Skeletal muscle tissue (tissue), 3 donors: ENCODE measurements at regions not wholly inside any gene's neighbourhood (a gene's known extent, or its start where the extent isn't known, plus 50 kb on each side); places are given as distances from the start of the nearest gene placed in this dataset.

Source experiments
- H3K27ac ChIP-seq: one replicate; pipeline ENCODE4 v1.7.0; 2013; ENCODE audit warnings: mild to moderate bottlenecking, low read depth, low read length, inconsistent platforms
- H3K27me3 ChIP-seq, 3 donors: one replicate each; pipeline ENCODE4 v1.7.0; 2013; ENCODE audit warnings: low read length in 3 of 3; ENCODE audit not compliant: control insufficient read depth in 3 of 3, insufficient read depth in 3 of 3
- H3K36me3 ChIP-seq, 3 donors: one replicate each; pipeline ENCODE4 v1.7.0; 2013; ENCODE audit warnings: low read length in 3 of 3; ENCODE audit not compliant: control insufficient read depth in 3 of 3, insufficient read depth in 3 of 3
- H3K4me1 ChIP-seq, 3 donors: one replicate each; pipeline ENCODE4 v1.7.0; 2013; ENCODE audit warnings: low read length in 3 of 3, mild to moderate bottlenecking in 3 of 3; ENCODE audit not compliant: control insufficient read depth in 3 of 3, insufficient read depth in 3 of 3
- H3K4me3 ChIP-seq, 3 donors: one replicate each; pipeline ENCODE4 v1.7.0; 2013; ENCODE audit warnings: low read length in 3 of 3
- H3K9ac ChIP-seq, 3 donors: one replicate each; pipeline ENCODE4 v1.7.0; 2013; ENCODE audit warnings: low read length in 3 of 3, mild to moderate bottlenecking in 3 of 3, moderate library complexity in 2 of 3, low read depth in 1 of 3
- H3K9me3 ChIP-seq, 3 donors: one replicate each; pipeline ENCODE4 v1.7.0; 2013; ENCODE audit warnings: low read length in 3 of 3; ENCODE audit not compliant: control insufficient read depth in 3 of 3
- donor health status: Osteomylitis.

DNA sequence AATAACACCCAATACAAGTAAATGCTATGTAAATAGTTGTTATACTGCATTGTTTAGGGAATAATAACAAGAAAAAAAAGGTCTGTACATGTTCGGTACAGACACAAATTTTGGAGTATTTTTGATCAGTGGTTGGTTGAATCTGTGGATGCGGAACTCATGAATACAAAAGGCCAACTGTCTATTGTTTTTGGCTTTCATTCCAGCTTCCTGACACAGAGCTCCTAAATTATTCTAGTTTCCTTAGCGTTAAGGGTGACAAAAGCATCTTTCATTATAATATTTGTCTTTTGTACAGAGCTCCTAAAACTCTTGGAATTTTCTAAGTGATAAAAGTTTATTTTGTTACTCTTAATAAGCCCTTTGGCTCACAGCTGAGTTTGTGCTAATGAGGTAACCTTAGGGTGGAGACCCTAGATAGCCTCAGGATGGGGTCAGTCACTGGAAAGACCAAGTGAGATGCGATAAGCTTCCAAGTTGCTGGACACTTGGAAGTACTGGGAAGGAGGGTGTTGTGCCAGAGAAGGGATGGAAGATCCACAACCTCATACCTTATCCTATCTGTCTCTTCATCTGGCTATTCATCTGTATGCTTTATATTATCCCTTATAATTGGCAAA, 57.4 kb upstream of the PRRC2C start:
- Histone ChIP-seq H3K9ac (no peak overlapping the region), H3K27me3 (no peaks in the 10 kb centered on the region), H3K9me3 (no peaks in the 10 kb centered on the region), H3K36me3 (no peaks in the 10 kb centered on the region), H3K27ac (no peak overlapping the region), H3K4me3 (no peak overlapping the region), H3K4me1 (peaks cover 0 to 2% (median 0%) of the 10 kb centered on the region in 3 donors)

DNA sequence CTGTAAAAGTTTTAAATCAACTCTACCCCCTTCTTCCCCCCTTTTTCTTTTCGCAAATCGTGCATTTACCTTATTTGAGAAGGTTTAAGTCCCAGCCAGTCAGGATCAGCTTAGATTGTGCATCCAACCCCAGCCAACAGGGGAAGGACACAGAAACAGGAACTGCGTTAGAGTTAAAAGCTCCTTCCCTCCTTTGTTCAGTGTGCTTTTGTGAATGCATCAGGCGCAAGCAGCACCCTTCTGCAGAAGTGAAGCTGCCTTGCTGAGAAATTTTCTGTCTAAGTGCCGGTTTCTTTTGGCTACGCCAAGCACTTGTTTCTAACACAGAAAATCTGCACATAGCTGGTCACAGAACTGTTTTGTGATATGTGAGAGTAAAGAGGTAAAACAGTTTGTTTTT, 56.2 kb upstream of the PRRC2C start:
- Histone ChIP-seq H3K9me3 (no peaks in the 10 kb centered on the region), H3K27me3 (no peaks in the 10 kb centered on the region), H3K4me1 (peaks cover 0 to 2% (median 0%) of the 10 kb centered on the region in 3 donors), H3K27ac (no peak overlapping the region), H3K9ac (no peak overlapping the region), H3K4me3 (no peak overlapping the region), H3K36me3 (no peaks in the 10 kb centered on the region)

DNA sequence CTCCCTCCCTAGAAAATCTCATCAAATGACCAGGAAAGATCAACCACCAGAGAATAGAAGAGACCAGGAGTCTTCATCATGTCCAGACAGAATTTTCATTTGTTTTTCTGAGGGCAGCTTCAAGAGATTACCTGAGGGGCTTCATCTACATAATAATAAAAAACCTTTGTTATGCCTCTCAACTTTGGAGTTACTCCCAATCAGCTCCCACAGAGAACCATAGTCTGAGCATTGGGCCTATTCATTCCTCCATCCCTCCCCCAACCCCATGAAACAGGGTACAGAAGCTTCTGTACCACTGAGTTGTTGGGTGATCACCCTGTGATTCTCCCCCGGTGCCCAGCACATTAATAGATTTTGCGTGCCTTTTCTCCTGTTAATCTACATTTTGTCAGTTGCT, 53.3 kb upstream of the PRRC2C start:
- Histone ChIP-seq H3K4me3 (no peak overlapping the region), H3K27me3 (no peaks in the 10 kb centered on the region), H3K27ac (no peak overlapping the region), H3K4me1 (peaks cover 0 to 3% (median 2%) of the 10 kb centered on the region in 3 donors), H3K9ac (no peak overlapping the region), H3K9me3 (no peaks in the 10 kb centered on the region), H3K36me3 (no peaks in the 10 kb centered on the region)

DNA sequence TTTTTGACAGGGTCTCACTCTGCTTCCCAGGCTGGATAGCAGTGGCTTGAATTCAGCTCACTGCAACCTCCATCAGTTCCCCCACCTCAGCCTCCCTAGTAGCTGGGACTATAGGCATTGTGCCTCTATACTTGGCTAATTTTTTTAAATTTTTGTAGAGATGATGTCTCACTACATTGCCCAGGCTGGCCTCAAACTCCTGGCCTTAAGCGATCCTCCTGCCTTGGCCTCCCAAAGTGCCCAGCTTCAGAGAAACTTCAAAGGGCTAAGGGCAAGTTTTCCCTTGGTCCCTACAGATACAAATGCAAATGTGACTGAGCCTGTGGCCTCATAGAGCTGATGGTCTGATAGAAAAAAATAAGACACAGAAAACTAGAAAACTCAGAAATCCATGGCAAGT, 52.9 kb upstream of the PRRC2C start:
- Histone ChIP-seq H3K9me3 (no peaks in the 10 kb centered on the region), H3K36me3 (no peaks in the 10 kb centered on the region), H3K4me3 (no peak overlapping the region), H3K27ac (no peak overlapping the region), H3K9ac (no peak overlapping the region), H3K27me3 (no peaks in the 10 kb centered on the region), H3K4me1 (peaks cover 0 to 3% (median 2%) of the 10 kb centered on the region in 3 donors)

DNA sequence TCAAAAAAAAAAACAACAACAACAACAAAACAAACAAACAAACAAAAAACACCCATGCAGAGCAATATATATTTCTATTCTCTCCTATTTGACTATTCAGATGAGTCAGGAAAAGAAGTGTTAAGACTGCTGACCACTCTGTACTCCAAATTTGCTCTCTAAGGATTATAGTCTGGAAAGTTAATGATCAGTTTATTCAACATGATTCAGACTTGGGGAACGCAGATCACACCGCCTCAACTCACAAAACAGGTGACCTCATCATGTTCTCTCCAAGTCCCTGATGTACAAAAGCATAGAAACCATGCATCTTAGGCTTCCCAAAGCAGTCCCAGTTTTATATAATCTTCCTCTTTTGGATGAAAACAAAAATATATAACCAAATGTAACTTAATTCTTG, 51.9 kb upstream of the PRRC2C start:
- H3K9me3 ChIP-seq, result no peaks in the 10 kb centered on the region
- peaks cover 0 to 3% (median 0%) of the 10 kb centered on the region in 3 donors for H3K4me1 ChIP-seq
- no peak overlapping the region for H3K4me3 ChIP-seq

DNA sequence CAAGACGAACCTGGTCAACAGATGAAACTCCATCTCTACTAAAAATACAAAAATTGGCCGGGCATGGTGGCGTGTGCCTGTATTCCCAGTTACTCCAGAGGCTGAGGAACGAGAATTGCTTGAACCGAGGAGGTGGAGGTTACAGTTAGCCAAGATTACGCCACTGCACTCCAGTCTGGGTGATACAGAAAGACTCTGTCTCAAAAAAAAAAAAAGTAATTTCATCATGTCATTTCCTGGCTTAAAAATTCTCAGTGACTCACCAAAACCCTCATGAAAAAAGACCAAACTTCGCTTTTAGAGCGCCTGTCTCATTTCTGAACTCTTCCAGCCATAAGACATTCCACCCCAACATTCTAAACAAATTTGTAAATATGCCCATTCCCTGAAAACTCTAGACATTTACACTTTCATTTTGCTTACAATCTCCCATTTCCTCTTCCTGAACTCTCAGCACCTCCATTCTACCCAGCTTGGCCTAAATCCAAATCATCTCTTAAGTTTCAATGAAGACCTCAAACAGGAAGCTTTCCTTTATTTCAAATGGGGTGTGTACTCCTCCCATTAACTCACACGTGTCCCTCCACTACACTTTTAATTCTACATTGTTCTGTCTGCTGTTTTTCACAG, 50.5 kb upstream of the PRRC2C start:
- H3K9me3 ChIP-seq, result no peaks in the 10 kb centered on the region
- no peaks in the 10 kb centered on the region for H3K36me3 ChIP-seq
- H3K4me3 ChIP-seq, result no peak overlapping the region
- H3K4me1 ChIP-seq, result peaks cover 0 to 3% (median 0%) of the 10 kb centered on the region in 3 donors
- no peaks in the 10 kb centered on the region for H3K27me3 ChIP-seq
- peak overlapping the region; percentile 26 for H3K27ac ChIP-seq
- H3K9ac ChIP-seq, result no peak overlapping the region

More for the DNA sequence above, 51.9 kb upstream of the PRRC2C start:
- no peaks in the 10 kb centered on the region for H3K27me3 ChIP-seq
- no peak overlapping the region for H3K9ac ChIP-seq
- H3K27ac ChIP-seq, result no peak overlapping the region
- H3K36me3 ChIP-seq, result no peaks in the 10 kb centered on the region
